ENCODE measurements at regions not wholly inside any gene's neighbourhood (a gene's known extent, or its start where the extent isn't known, plus 50 kb on each side); places are given as distances from the start of the nearest gene placed in this dataset.

- CTCF ChIA-PET = no interaction called here
- no peaks in the 10 kb centered on the region for H3K79me2 ChIP-seq (ENCODE audit: control insufficient read depth, insufficient read depth, low read length)
- H2AFZ ChIP-seq (ENCODE audit: low read depth, low read length) = no peak overlapping the region
- no TSS peak for BruUV-seq (replicated peaks)
- H3K9ac ChIP-seq (replicated peaks; ENCODE audit: extremely low read depth, insufficient read depth, low read length) = no peak overlapping the region
- TF ChIP-seq POLR2AphosphoS5 (IDR thresholded peaks at IDR 0.05; ENCODE audit: insufficient read depth, low read depth, low read length) = no peak
- TF ChIP-seq, protein P1, sequence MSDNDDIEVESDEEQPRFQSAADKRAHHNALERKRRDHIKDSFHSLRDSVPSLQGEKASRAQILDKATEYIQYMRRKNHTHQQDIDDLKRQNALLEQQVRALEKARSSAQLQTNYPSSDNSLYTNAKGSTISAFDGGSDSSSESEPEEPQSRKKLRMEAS (IDR thresholded peaks at IDR 0.05; ENCODE audit: insufficient read depth, insufficient read length) = no peak
- TF ChIP-seq MYC (IDR thresholded peaks at IDR 0.05; ENCODE audit: low read depth, low read length) = no peak
- no peak for TF ChIP-seq FOS (IDR thresholded peaks at IDR 0.05; ENCODE audit: borderline replicate concordance, insufficient read depth, low read length)
- TF ChIP-seq GATA2 (IDR thresholded peaks at IDR 0.05; ENCODE audit: insufficient read depth, insufficient read length, low read depth, low read length) = no peak
- TF ChIP-seq CTCF (IDR thresholded peaks at IDR 0.05; ENCODE audit: extremely low read depth in 1 of 2, insufficient read depth in 1 of 2, low read depth in 1 of 2, low read length in 2 of 2) = no peak
- TF ChIP-seq POLR2A (IDR thresholded peaks at IDR 0.05; ENCODE audit: low read depth, low read length) = no peak
- TF ChIP-seq JUN (IDR thresholded peaks at IDR 0.05; ENCODE audit: borderline replicate concordance, insufficient read depth, insufficient read length, low read depth) = no peak
- no peak for TF ChIP-seq EZH2 (IDR thresholded peaks at IDR 0.05; ENCODE audit: borderline replicate concordance, low read depth, low read length, severe bottlenecking)
- no peaks in the 10 kb centered on the region for H3K27me3 ChIP-seq (ENCODE audit: control insufficient read depth in 2 of 2, insufficient read depth in 2 of 2, low read length in 2 of 2)
- dilution Hi-C loops (cut with MboI; ENCODE audit: extremely low pct_ligation_motif_present, low sequenced_read_pairs) (no loop called here), intact Hi-C loops (cut with micrococcal nuclease) (no loop called here)
- peaks cover 1% of the 10 kb centered on the region for H3K9me3 ChIP-seq (replicated peaks; ENCODE audit: control insufficient read depth, insufficient read depth, low read length)
- H3K27ac ChIP-seq (ENCODE audit: insufficient read depth, low read depth, low read length) = no peak overlapping the region
- no peaks in the 10 kb centered on the region for H3K36me3 ChIP-seq (ENCODE audit: control insufficient read depth in 2 of 2, extremely low read depth in 1 of 2, insufficient read depth in 2 of 2, low read length in 2 of 2)
- no peak overlapping the region for H3K4me2 ChIP-seq (ENCODE audit: insufficient read depth, low read length)
- FAIRE-seq (no peak), DNase-seq (ENCODE audit: low read depth, low spot score) (no peak)
- H3K4me3 ChIP-seq (replicated peaks in 1 of 3; ENCODE audit: insufficient read depth in 1 of 3, low read depth in 1 of 3, low read length in 3 of 3) = no peak overlapping the region
- POLR2A ChIA-PET = no interaction called here
- no peaks in the 10 kb centered on the region for H3K9me1 ChIP-seq (replicated peaks; ENCODE audit: control insufficient read depth, extremely low read depth, insufficient read depth, low read length)
- H3K4me1 ChIP-seq (ENCODE audit: control insufficient read depth, extremely low read depth, insufficient read depth, low read length) = no peaks in the 10 kb centered on the region
- H4K20me1 ChIP-seq (replicated peaks; ENCODE audit: control insufficient read depth, extremely low read depth, insufficient read depth, low read length) = no peaks in the 10 kb centered on the region
Observed at GRCh38 chr14:87079416-87079815, 913.6 kb downstream of the GALC start.
